Calu3 (cell line): ENCODE measurements at regions not wholly inside any gene's neighbourhood (a gene's known extent, or its start where the extent isn't known, plus 50 kb on each side); places are given as distances from the start of the nearest gene placed in this dataset.
"Not testable (repeated sequence)": the region's sequence is repeated elsewhere in the genome, so short reads cannot be mapped to it uniquely, and the experiment has no call there.

Source experiments
- BruUV-seq: library from RNA; stranded (reverse); fragments of 400-500 nt; replicated peaks from 2 replicates; lab custom pipeline; 2021; lab: Mats Ljungman, UMichigan
- CTCF ChIA-PET: fragments of 300-600 bp; sonication (Branson Sonifier 250); formaldehyde crosslinking; loops from one replicate; lab custom pipeline; 2022; ENCODE audit warnings: antibody characterized with exemption; lab: Charles Lee
- DNase-seq: peaks from one replicate; pipeline ENCODE4 v3.0.0; 2022
- H3K27ac Mint-ChIP-seq: one replicate; pipeline ENCODE4 v1.8.0; 2022; ENCODE audit warnings: mixed read lengths; ENCODE audit not compliant: unreplicated experiment
- H3K27me3 Mint-ChIP-seq: one replicate; pipeline ENCODE4 v1.8.0; 2022; ENCODE audit warnings: mixed read lengths; ENCODE audit not compliant: unreplicated experiment
- H3K36me3 Mint-ChIP-seq: one replicate; pipeline ENCODE4 v1.8.0; 2022; ENCODE audit warnings: mild to moderate bottlenecking, moderate library complexity, mixed read lengths; ENCODE audit not compliant: insufficient read depth, unreplicated experiment
- H3K4me1 Mint-ChIP-seq: one replicate; pipeline ENCODE4 v1.8.0; 2022; ENCODE audit warnings: mild to moderate bottlenecking, low read depth, mixed read lengths; ENCODE audit not compliant: unreplicated experiment
- H3K4me3 Mint-ChIP-seq: one replicate; pipeline ENCODE4 v1.8.0; 2022; ENCODE audit warnings: mild to moderate bottlenecking, low read depth, moderate library complexity, mixed read lengths; ENCODE audit not compliant: unreplicated experiment
- H3K9me3 Mint-ChIP-seq: one replicate; pipeline ENCODE4 v1.8.0; 2022; ENCODE audit warnings: low read depth, mixed read lengths; ENCODE audit not compliant: unreplicated experiment
- intact Hi-C: fragments of 100-400 bp; cut with micrococcal nuclease; formaldehyde crosslinking; loops from one replicate; pipeline ENCODE4 v1.10.0; 2022; ENCODE audit not compliant: unreplicated experiment
- TF ChIP-seq, protein P1 (sequence below): fragments of 200-600 bp; IDR thresholded peaks from one replicate; pipeline ENCODE4 v1.8.0; 2022; ENCODE audit warnings: antibody characterized with exemption; ENCODE audit not compliant: unreplicated experiment

DNA sequence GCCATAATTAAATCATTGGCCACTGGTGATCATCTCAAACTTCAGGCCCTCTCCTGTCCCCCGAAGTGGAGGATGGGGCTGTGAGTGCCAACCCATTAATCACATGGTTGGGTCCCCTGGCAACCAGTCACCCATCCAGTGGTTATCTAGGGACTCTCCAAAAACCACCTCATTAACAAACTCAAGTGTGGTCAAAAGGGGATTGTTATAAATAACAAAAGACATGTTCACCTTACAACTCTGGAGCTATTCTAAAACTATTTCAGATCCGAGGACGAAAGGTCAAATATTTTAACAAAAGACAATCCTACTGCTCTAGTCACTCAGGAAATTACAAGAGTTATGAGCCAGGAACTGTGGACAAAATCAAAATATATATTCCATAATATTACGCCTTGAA is 60.0 kb upstream of the PRNP start:
- no TSS peak for BruUV-seq
- Mint-ChIP-seq H3K4me1 (no peaks in the 10 kb centered on the region), H3K27me3 (peaks cover 61% of the 10 kb centered on the region), H3K4me3 (no peak overlapping the region), H3K9me3 (no peaks in the 10 kb centered on the region), H3K27ac (no peak overlapping the region), H3K36me3 (no peaks in the 10 kb centered on the region)
- CTCF ChIA-PET: no interaction called here
- no peak for DNase-seq
- intact Hi-C loops: no loop called here
- TF ChIP-seq, protein P1, sequence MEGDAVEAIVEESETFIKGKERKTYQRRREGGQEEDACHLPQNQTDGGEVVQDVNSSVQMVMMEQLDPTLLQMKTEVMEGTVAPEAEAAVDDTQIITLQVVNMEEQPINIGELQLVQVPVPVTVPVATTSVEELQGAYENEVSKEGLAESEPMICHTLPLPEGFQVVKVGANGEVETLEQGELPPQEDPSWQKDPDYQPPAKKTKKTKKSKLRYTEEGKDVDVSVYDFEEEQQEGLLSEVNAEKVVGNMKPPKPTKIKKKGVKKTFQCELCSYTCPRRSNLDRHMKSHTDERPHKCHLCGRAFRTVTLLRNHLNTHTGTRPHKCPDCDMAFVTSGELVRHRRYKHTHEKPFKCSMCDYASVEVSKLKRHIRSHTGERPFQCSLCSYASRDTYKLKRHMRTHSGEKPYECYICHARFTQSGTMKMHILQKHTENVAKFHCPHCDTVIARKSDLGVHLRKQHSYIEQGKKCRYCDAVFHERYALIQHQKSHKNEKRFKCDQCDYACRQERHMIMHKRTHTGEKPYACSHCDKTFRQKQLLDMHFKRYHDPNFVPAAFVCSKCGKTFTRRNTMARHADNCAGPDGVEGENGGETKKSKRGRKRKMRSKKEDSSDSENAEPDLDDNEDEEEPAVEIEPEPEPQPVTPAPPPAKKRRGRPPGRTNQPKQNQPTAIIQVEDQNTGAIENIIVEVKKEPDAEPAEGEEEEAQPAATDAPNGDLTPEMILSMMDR: no peak

DNA sequence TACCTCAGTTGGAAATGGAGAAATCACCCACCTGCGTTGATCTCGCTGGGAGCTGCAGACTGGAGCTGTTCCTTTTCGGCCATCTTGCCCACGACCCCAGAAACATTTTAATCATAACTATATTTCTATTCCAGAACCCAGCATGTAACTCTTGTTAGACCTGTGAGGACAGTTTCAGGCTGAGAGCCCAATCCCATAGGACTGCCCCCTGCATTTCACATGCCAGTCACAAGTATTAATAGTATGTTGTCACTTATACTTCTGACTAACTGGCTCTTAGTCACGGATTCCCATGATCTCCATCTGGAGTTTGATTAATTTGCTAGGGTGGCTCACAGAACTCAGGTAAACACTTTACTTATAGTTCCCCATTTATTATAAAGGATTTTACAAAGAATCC is 60.6 kb upstream of the PRNP start:
- Mint-ChIP-seq H3K4me1 (no peaks in the 10 kb centered on the region), H3K9me3 (no peaks in the 10 kb centered on the region), H3K4me3 (no peak overlapping the region), H3K36me3 (no peaks in the 10 kb centered on the region), H3K27ac (no peak overlapping the region), H3K27me3 (peaks cover 61% of the 10 kb centered on the region)
- no TSS peak for BruUV-seq
- no peak for DNase-seq
- intact Hi-C loops: no loop called here
- TF ChIP-seq, protein P1: no peak
- CTCF ChIA-PET: no interaction called here

DNA sequence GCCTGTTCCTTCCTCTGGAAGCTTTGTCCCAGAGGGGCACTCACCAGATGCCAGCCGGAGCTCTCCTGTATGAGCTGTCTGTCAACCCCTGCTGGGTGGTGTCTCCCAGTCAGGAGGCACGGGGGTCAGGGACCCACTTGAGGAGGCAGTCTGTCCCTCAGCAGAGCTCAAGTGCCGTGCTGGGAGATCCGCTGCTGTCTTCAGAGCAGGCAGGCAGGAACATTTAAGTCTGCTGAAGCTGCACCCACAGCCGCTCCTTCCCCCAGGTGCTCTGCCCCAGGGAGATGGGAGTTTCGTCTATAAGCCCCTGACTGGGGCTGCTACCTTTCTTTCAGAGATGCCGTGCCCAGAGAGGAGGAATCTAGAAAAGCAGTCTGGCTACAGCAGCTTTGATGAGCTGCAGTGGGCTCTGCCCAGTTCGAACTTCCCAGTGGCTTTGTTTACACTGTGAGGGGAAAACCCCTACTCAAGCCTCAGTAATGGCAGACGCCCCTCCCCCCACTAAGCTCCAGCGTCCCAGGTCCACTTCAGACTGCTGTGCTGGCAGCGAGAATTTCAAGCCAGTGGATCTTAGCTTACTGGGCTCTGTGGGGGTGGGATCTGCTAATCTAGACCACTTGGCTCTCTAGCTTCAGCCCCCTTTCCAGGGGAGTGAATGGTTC is 61.5 kb upstream of the PRNP start:
- BruUV-seq, H3K36me3 Mint-ChIP-seq, H3K27ac Mint-ChIP-seq, H3K4me1 Mint-ChIP-seq, CTCF ChIA-PET, H3K4me3 Mint-ChIP-seq, intact Hi-C loops, H3K9me3 Mint-ChIP-seq, DNase-seq: not testable (repeated sequence)
- peaks cover 69% of the 10 kb centered on the region for H3K27me3 Mint-ChIP-seq

GRCh38 chr20:4619144-4619543 is 67.1 kb upstream of the PRNP start:
- H3K27ac Mint-ChIP-seq, H3K4me1 Mint-ChIP-seq, intact Hi-C loops, BruUV-seq, H3K36me3 Mint-ChIP-seq, DNase-seq, H3K9me3 Mint-ChIP-seq, CTCF ChIA-PET, H3K4me3 Mint-ChIP-seq: not testable (repeated sequence)
- peaks cover 90% of the 10 kb centered on the region for H3K27me3 Mint-ChIP-seq

DNA sequence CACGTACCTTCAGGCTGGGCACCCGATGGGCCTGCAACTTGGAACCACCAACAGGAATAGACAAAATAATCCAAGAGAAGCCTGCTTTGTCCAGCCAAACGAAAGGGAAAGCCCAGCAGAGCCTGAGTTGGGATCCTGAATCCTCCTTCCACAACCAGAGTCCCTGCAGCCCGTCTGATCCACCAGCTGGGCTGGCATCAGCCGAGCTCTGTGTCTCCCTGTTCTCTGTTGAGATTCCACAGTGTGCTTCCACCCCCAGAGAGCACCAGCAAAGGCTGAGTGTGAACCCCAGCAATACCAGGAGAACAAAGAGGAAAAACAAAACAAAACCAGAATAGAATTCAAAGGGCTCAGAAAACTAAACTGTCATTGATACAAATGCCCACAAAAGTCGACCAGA is 68.8 kb upstream of the PRNP start:
- Mint-ChIP-seq H3K27me3 (peaks cover 80% of the 10 kb centered on the region), H3K4me3 (no peak overlapping the region), H3K9me3 (no peaks in the 10 kb centered on the region), H3K36me3 (no peaks in the 10 kb centered on the region), H3K27ac (no peak overlapping the region), H3K4me1 (no peaks in the 10 kb centered on the region)
- BruUV-seq: no TSS peak
- CTCF ChIA-PET: no interaction called here
- intact Hi-C loops: no loop called here
- TF ChIP-seq, protein P1: no peak
- DNase-seq: no peak
